HUES48 (cell line): ENCODE measurements at regions not wholly inside any gene's neighbourhood (a gene's known extent, or its start where the extent isn't known, plus 50 kb on each side); places are given as distances from the start of the nearest gene placed in this dataset.

Experiments used
- H3K27ac ChIP-seq: one replicate; pipeline ENCODE4 v1.7.0; 2013; ENCODE audit warnings: low read depth, low read length, inconsistent platforms
- H3K27me3 ChIP-seq: 2 replicates; pipeline ENCODE4 v1.6.1; 2013; ENCODE audit warnings: mild to moderate bottlenecking, low read length; ENCODE audit not compliant: control insufficient read depth, insufficient read depth
- H3K36me3 ChIP-seq: 2 replicates; pipeline ENCODE4 v1.6.1; 2013; ENCODE audit warnings: low read length; ENCODE audit not compliant: control insufficient read depth, insufficient read depth
- H3K4me1 ChIP-seq: 2 replicates; pipeline ENCODE4 v1.6.1; 2013; ENCODE audit warnings: mild to moderate bottlenecking, low read length; ENCODE audit not compliant: control insufficient read depth, insufficient read depth
- H3K4me3 ChIP-seq: 2 replicates; pipeline ENCODE4 v1.5.1; 2013; ENCODE audit warnings: mild to moderate bottlenecking, low read depth, low read length
- H3K9ac ChIP-seq: 2 replicates; pipeline ENCODE4 v1.6.1; 2013; ENCODE audit warnings: mild to moderate bottlenecking, low read depth, low read length, moderate library complexity
- H3K9me3 ChIP-seq: 2 replicates; pipeline ENCODE4 v1.6.1; 2013; ENCODE audit warnings: low read length; ENCODE audit not compliant: control insufficient read depth, insufficient read depth

- H3K27ac ChIP-seq = no peak overlapping the region
- no peaks in the 10 kb centered on the region for H3K27me3 ChIP-seq
- no peaks in the 10 kb centered on the region for H3K36me3 ChIP-seq
- H3K4me1 ChIP-seq = no peaks in the 10 kb centered on the region
- H3K9me3 ChIP-seq = no peaks in the 10 kb centered on the region
- H3K9ac ChIP-seq = no peak overlapping the region
- no peak overlapping the region for H3K4me3 ChIP-seq
Observed at GRCh38 chr7:18216270-18216669, 188.6 kb upstream of the PRPS1L1 start.

- Histone ChIP-seq H3K9ac (no peak overlapping the region), H3K9me3 (no peaks in the 10 kb centered on the region)
Observed at GRCh38 chr7:18221377-18222293, 194.0 kb upstream of the PRPS1L1 start.

GRCh38 chr7:18222636-18223035 lies 195.0 kb upstream of the PRPS1L1 start:
- Histone ChIP-seq H3K4me3 (no peak overlapping the region), H3K4me1 (no peaks in the 10 kb centered on the region)

More at GRCh38 chr7:18221377-18222293, 194.0 kb upstream of the PRPS1L1 start:
- Histone ChIP-seq H3K36me3 (no peaks in the 10 kb centered on the region), H3K27me3 (no peaks in the 10 kb centered on the region), H3K4me3 (no peak overlapping the region), H3K4me1 (no peaks in the 10 kb centered on the region), H3K27ac (no peak overlapping the region)

GRCh38 chr7:18224138-18224537 lies 196.5 kb upstream of the PRPS1L1 start:
- Histone ChIP-seq H3K4me1 (no peaks in the 10 kb centered on the region), H3K27me3 (no peaks in the 10 kb centered on the region), H3K4me3 (no peak overlapping the region), H3K27ac (no peak overlapping the region), H3K9ac (no peak overlapping the region), H3K36me3 (no peaks in the 10 kb centered on the region), H3K9me3 (no peaks in the 10 kb centered on the region)

More at GRCh38 chr7:18222636-18223035, 195.0 kb upstream of the PRPS1L1 start:
- Histone ChIP-seq H3K27me3 (no peaks in the 10 kb centered on the region), H3K9ac (no peak overlapping the region), H3K27ac (no peak overlapping the region), H3K36me3 (no peaks in the 10 kb centered on the region), H3K9me3 (no peaks in the 10 kb centered on the region)

- H3K27ac ChIP-seq = no peak overlapping the region
- H3K4me1 ChIP-seq = no peaks in the 10 kb centered on the region
- no peak overlapping the region for H3K9ac ChIP-seq
- H3K36me3 ChIP-seq = no peaks in the 10 kb centered on the region
- H3K27me3 ChIP-seq = no peaks in the 10 kb centered on the region
- H3K9me3 ChIP-seq = no peaks in the 10 kb centered on the region
- H3K4me3 ChIP-seq = no peak overlapping the region
Observed at GRCh38 chr7:18225067-18225466, 197.4 kb upstream of the PRPS1L1 start.

- Histone ChIP-seq H3K9me3 (no peaks in the 10 kb centered on the region), H3K4me3 (no peak overlapping the region), H3K27ac (no peak overlapping the region), H3K9ac (no peak overlapping the region), H3K27me3 (no peaks in the 10 kb centered on the region), H3K4me1 (no peaks in the 10 kb centered on the region), H3K36me3 (no peaks in the 10 kb centered on the region)
Observed at GRCh38 chr7:18226598-18226997, 199.0 kb upstream of the PRPS1L1 start.

- no peaks in the 10 kb centered on the region for H3K27me3 ChIP-seq
- H3K9ac ChIP-seq = no peak overlapping the region
- no peaks in the 10 kb centered on the region for H3K36me3 ChIP-seq
- no peaks in the 10 kb centered on the region for H3K9me3 ChIP-seq
- H3K4me3 ChIP-seq = no peak overlapping the region
- H3K4me1 ChIP-seq = no peaks in the 10 kb centered on the region
- H3K27ac ChIP-seq = no peak overlapping the region
Observed at GRCh38 chr7:18228686-18229085, 201.0 kb upstream of the PRPS1L1 start.

GRCh38 chr7:18230271-18230670 lies 202.6 kb upstream of the PRPS1L1 start:
- no peak overlapping the region for H3K9ac ChIP-seq
- no peaks in the 10 kb centered on the region for H3K4me1 ChIP-seq
- no peaks in the 10 kb centered on the region for H3K9me3 ChIP-seq
- no peak overlapping the region for H3K4me3 ChIP-seq
- H3K27me3 ChIP-seq = no peaks in the 10 kb centered on the region
- no peak overlapping the region for H3K27ac ChIP-seq
- H3K36me3 ChIP-seq = no peaks in the 10 kb centered on the region

- Histone ChIP-seq H3K9me3 (no peaks in the 10 kb centered on the region), H3K27ac (no peak overlapping the region), H3K9ac (no peak overlapping the region), H3K4me1 (no peaks in the 10 kb centered on the region), H3K27me3 (no peaks in the 10 kb centered on the region), H3K4me3 (no peak overlapping the region), H3K36me3 (no peaks in the 10 kb centered on the region)
Observed at GRCh38 chr7:18231854-18232253, 204.2 kb upstream of the PRPS1L1 start.

GRCh38 chr7:18234519-18234918 lies 206.9 kb upstream of the PRPS1L1 start:
- no peaks in the 10 kb centered on the region for H3K4me1 ChIP-seq
- no peak overlapping the region for H3K27ac ChIP-seq
- no peak overlapping the region for H3K9ac ChIP-seq
- no peaks in the 10 kb centered on the region for H3K27me3 ChIP-seq
- no peaks in the 10 kb centered on the region for H3K9me3 ChIP-seq
- no peaks in the 10 kb centered on the region for H3K36me3 ChIP-seq
- no peak overlapping the region for H3K4me3 ChIP-seq

- Histone ChIP-seq H3K36me3 (no peaks in the 10 kb centered on the region), H3K27me3 (no peaks in the 10 kb centered on the region), H3K4me3 (no peak overlapping the region), H3K9me3 (no peaks in the 10 kb centered on the region), H3K9ac (no peak overlapping the region), H3K4me1 (no peaks in the 10 kb centered on the region), H3K27ac (no peak overlapping the region)
Observed at GRCh38 chr7:18235819-18236218, 208.2 kb upstream of the PRPS1L1 start.
